T-helper 2 cell treated with Interferon-gamma antibody and Interleukin-4, amounts not matched to agents 100 ng/mL and 5 ng/mL, for 36 hours (primary cell): ENCODE measurements at regions not wholly inside any gene's neighbourhood (a gene's known extent, or its start where the extent isn't known, plus 50 kb on each side); places are given as distances from the start of the nearest gene placed in this dataset.

Experiments
- intact Hi-C: fragments of 100-400 bp; cut with micrococcal nuclease; formaldehyde crosslinking; loops from one replicate; pipeline ENCODE4 v1.15.1; 2023

DNA sequence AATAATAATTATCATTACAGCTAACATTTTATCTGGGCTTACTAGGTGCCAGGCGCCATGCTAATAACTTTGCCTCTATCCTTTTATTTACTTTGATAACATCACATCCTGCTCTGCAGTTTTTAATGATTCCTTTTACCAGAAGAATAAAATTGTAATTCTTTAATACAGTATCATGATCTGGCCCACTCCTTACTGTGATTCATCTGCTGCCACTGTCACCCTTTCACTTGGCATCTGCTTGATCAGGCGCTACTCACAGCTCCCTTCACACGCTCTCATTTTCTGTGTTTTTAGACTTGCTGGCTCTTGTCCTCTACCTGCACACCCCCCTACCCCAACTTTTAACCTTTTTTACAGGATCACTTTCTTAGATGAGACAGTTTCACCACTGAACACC is 167.5 kb downstream of the NTMT2 start:
- intact Hi-C loops, result no loop called here

DNA sequence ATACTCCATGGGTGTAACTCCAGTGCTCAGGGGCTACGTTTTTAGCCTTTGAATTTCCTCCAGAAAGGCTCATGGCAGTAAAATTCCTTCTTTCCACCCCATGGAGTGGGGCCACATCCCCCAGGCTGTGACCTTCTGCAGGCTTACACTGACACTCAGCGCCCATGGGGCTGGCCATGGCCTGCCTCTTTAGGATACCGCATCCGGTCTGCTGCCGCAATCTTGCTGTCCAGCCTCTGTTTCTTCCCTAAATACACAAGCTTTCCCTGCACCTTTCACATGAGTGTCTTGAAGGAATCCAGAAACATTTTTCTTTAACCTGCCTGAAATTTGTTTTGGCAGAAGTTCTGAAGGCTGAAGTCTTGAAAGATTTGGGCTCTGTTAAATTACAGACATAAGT is 170.5 kb downstream of the NTMT2 start:
- intact Hi-C loops, result no loop called here

DNA sequence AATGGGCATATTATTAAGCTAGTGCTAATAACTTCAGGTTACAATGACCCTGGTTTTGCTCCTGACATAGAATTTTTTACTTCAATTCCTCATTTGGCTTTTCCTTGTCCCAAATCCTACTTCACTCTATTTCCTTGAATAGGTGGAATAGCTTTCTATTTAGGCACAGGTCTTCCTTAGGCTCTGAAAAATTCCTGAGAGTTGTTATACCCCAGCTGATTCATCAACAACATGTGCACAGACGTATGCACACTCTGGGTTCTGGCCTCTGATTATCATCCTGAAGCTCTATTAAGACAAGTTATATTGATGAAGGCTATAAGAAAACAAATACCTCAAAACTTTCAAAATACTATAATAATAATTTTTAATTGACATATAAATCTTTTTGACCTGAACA is 172.4 kb downstream of the NTMT2 start:
- intact Hi-C loops, result no loop called here

DNA sequence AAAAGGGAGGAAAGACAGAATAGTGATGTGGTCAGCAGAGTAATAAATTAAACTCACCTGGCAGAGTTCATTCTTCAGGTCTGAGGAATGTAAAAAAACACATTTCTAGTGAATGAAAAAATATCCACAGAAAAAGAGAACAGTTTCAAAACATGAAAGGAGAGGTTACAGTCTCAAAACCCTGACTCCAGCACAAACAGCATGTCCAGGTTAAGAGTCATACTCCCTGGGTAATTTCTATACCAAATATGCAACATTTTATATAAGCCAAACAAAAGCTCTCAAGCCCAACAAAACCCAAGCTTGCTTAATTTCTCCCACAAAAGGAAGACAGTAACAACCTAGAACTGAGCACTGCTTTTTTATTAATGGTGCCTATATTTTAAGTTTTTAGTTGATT is 173.0 kb downstream of the NTMT2 start:
- intact Hi-C loops, result no loop called here

DNA sequence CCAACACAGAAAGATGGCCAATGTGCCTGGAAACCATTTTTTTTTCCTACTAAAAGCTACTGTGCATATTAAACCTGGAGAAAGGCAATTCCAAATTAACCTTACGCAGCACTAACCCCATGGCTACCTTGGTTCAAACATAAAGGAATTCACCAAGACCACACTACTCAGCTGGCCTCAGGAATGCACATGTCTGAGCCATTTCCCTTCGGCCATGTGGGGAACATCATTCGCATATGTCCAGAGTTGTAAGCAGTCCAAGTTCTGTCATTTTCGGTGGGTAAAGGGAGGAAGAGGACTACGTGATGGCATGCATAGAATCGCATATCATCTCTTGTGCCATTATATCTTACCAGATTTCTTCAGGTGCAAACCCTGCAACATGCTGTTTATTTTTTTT is 175.4 kb downstream of the NTMT2 start:
- intact Hi-C loops, result no loop called here

DNA sequence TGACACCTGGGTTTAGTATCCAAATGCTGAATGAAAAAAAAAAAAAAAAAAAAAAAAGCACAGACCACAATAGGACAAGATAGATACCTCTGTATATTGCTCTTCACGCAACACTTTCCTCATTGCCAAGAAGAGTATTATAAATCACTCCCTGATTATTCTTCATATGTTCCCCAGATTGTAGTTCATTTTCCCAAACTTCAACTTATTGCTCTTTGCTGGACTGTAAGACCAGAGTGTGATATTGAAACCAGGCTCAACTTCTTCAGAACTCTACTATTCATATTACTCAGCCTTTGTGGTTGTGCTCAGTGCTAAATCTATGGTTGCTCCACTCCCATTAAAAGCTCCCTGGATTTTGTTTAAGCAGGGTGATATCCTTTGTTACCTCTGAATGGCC is 180.4 kb downstream of the NTMT2 start:
- intact Hi-C loops, result no loop called here

DNA sequence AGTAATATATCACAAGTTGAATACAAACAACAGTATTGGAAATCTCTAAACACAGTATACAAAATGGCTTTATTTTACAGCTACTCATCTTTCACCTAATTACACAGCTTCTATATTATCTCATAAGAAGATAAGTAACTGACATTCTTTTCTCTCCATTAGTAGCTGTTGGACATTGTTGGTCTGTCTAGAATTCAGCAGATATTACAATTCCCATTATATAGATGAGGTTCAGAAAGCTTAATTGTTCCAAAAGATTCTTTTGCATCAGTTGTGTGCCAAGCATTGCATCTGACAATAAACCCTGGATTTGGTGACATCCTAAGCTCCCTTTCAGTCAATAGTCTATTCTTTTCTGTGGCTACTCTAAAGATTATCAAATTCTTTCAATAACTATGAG is 187.0 kb downstream of the NTMT2 start:
- intact Hi-C loops, result no loop called here

DNA sequence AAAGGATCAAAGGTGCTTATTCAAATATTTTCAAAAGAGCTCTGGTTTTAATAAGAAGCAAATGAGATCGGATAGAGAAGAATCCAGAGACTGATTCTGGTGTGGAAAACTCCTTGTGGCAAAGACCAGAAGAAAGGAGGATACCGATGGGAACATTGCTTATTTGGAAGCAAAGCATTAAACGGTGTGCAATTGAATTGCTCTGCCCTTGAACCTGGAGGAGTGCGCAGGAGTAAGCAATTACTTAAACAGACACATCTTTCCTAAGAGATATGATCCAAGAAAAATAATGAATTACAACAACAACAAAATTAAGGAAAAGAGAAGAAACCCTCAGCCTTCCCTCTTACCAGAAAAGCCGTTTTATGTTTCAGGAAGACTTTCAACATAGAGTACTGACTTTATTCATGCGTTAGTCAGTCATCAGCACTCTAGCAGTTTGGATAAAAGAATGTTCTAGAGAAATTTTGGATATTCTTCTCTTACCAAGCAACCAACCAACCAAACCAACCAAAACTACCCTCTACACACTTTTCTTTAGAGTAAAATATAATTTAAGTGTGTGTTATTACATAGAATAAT is 191.7 kb downstream of the NTMT2 start:
- intact Hi-C loops, result no loop called here

DNA sequence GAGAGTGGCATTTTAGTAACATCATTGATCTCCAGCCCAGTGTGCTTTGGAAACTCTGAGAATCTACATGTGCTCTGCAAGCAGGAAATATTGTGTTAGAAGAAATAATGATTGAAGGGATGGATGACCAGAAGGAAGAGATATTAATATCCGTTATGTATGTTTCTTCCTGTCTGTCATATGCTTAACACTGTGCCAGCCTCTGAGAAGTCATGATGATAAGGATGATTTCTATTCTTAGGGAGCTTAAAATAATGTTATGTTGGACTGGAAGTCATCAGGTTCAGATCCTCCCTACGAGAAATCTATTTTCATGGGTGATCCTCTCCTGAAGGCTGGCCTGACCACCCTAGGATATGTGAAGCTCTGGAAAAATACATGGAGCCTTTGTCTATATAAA is 192.4 kb upstream of the GORAB start:
- intact Hi-C loops, result no loop called here

DNA sequence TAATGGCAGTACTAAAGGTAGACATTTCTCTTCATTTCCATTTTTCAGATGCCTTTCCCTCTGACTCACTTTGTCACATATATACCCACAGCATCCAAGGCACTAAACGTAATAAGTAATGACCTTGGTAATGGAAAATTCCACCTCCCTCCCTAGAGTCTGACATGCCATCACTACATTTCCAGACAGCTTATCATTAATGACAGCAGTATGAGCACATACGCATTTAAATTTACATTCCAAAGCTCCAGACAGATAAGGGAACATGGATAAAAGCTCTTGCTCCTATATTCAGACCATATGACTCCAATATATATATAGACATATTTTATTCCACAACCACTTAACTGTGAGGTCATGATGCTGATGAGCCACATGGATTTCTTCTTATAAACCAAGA is 191.7 kb upstream of the GORAB start:
- intact Hi-C loops, result no loop called here

DNA sequence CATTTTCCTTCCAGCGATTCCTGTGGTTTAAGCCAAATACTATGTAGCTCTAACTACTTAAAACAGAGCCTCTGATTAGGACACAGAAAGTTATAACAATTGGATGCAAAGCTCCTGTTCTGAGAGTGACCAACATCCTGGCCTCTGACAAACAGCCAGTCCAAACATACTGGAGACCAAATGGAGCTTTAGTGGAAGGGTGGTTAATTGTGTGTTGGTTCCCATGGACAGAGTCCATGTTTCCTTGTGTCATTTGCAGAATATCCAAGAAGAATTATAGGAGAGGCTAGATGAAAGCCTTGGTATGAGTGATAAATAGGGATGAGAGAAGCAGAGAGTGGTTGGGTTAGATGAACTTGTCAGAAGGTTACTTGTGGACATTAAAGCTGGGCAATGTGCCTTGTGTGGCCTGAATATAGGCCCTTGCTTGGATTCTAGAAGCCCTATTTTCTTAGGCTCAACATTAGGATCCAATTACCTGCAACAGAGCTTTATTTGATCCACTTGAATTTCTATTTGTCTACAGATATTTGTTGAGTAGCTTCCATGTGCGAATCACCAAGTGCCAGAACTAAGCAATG is 180.5 kb upstream of the GORAB start:
- intact Hi-C loops, result no loop called here

DNA sequence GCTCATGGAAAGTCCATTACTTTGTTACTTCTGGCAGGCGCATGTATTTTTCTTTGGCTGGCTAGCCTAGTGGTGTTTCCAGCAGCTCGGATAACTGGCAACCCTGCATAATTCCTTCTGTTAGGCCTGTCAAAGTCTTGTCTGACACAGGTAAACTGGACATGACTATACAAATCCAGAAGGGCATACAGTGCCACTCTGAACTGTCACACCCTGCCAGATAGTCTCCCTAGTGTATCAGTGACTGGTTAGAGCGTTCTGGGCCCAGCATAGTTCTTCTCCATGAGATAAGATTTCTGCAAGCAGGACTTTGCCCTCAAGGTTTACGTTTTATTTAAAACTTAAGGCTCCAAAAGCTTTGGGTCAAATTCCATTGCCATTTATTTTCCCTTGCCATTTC is 177.7 kb upstream of the GORAB start:
- intact Hi-C loops, result no loop called here

DNA sequence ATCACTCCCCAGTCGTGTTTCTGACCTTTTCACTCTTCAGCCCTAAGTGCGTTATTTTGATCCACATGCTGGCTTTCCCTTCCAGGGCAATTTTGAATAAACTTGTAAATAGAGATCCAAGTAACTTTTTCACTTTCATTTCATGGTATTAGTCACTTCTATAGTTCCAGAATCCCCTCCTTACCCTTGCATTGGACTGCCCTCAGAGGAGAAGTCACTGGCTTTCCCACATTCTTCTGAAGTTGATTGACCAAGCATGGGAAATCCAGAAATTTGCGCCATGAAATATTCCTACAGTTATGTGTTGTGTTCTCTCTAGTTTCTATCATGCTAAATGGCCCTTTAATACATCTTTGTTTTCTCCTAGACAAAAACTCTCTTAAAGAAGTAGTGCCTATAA is 177.3 kb upstream of the GORAB start:
- intact Hi-C loops, result no loop called here

DNA sequence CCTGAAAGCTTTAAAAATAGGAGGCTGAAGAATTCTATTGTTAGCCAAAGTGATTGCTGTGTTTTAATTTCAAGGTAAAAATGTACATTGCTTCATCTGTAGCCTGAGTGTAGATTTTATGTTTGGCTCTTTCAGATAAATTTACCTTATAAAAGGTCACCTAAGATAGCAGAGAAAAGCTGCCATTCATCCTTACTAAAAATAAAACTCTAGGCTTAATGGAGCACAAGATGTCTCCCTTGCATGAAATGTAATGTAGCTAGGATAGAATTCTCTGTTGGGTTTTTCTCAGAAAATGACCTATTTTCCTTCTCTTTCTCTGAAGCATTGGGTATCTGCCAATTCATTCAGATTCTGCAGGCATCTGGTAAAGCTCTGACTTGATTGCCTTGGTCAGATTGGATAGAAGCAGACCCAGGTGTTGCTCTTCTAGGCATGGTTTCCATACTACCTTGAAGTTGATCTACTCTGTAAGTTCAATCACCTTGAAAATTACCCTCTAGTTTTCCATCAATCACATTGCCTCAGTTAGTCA is 176.6 kb upstream of the GORAB start:
- intact Hi-C loops, result no loop called here

DNA sequence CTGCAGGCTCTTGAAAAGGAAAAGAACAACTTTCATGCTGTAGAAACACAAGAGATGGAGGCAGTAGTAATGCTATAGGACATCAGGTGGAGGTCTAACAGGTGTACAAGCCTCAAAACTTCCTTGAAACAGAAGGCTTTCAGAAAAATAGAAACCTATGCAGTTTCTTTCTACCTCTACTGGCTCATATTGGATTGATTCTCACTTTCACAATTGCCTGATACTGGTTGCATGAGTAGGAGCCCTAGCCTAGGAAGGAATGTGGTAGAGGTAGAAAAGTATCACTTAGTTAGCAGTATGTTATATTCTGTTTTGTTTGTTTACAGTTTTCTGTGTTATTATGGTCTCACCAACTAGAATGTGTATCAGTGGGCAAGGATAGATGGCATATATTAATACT is 175.4 kb upstream of the GORAB start:
- intact Hi-C loops, result no loop called here

DNA sequence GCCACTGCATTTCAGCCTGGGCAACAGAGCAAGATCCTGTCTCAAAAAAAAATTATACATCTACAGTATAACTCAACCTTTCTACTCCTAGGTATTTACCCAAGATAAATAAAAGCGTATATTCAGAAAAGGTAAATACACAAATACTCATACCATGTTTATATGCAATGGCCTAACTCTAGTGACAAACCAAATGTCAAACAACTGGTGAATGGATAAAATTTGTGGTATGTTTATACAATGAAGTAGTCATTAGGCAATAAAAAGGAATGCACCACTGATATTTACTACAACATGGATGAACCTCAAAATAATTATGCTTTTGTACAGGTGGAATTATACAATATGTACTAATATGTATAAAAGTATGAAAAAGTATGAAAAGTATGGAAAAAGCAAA is 174.2 kb upstream of the GORAB start:
- intact Hi-C loops, result no loop called here

DNA sequence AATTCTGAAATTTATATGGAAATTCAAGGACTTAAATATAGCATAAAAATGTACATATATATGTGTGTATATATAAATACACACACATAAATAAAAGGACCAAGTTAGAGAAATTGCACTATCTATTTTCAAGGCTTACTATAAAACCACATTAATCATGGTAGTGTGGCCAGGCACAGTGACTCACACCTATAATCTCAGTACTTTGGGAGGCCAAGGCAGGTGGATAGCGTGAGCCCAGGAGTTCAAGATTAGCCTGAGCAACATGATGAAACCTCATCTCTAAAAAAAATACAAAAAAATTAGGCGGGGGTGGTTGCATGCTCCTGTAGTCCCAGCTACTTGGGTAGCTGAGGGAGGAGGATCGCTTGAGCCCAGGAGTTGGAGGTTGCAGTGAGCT is 171.4 kb upstream of the GORAB start:
- intact Hi-C loops, result no loop called here

DNA sequence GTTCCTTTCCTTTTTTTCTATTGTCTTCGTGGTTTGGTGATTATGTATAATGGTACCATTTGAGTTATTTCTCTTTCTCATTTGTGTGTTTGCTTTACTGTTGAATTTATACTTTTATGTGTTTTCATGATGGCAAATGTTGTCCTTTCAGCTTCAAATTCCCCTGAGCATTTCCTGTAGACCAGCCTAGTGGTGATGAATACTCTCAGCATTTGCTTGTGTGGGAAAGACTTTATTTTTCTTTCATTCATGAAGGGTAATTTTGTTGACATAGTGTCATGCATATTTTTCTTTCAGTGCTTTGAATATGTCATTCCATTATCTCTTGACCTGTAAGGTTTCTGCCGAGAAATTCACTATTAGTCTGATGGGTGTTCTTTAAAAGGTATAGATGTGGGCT is 166.6 kb upstream of the GORAB start:
- intact Hi-C loops, result no loop called here

DNA sequence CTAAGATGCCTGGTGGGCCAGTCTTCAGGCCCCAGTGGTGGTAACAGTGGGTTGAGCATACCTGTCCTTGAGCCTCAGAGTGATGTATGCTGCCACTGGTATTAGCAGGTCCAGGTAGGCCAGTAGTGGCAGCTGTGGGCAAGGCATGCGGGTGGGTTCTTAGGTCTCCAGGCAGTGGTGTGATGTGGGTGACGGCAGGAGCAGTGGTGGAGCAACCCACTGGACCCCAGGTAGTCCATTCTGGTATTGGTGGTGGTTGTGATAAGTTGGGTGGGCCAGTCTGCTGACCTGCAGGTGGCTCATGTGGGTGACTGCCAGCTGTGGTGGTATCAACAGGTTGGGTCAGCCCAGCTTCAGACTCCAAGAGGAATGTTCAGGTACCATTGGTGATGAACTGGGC is 165.0 kb upstream of the GORAB start:
- intact Hi-C loops, result no loop called here

DNA sequence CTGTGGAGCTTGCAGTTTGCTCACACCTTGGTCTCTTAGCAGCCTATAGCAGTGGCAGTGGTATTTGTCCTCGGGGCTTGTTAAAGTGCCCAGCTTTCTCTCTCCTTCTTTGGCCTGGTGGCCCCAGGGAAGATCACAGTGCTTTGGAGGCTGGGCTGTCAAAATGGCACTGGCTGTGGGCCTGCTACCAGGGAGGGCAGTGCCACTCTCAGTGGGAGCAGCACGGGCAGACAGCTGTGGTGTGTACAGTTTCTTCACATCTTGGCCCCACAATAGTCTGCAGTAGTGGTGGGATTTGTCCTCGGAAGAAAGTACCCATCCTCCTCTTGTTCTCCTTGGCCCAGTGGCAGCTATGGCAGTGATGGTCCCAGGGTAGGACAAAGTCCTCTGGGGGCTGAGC is 164.4 kb upstream of the GORAB start:
- intact Hi-C loops, result no loop called here

DNA sequence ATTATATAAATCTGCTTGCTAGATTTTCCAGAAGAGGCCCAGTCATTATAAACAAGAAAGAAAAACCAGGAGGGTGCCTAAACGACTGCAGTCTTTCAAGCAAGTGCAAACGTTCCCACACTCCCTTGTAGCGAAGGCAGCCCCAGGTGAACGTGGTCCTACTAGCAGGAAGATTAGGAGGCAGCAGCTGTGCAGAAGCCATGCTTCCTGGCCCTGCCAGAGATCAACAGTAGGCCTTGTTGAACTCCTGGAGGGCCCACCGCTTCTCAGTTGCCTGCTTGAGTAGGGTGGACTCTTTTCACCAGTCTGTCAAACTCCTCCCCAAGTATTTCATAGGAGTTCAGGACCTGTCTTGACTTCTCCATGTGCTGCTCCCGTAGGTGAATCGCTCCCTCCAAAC is 163.0 kb upstream of the GORAB start:
- intact Hi-C loops, result no loop called here

DNA sequence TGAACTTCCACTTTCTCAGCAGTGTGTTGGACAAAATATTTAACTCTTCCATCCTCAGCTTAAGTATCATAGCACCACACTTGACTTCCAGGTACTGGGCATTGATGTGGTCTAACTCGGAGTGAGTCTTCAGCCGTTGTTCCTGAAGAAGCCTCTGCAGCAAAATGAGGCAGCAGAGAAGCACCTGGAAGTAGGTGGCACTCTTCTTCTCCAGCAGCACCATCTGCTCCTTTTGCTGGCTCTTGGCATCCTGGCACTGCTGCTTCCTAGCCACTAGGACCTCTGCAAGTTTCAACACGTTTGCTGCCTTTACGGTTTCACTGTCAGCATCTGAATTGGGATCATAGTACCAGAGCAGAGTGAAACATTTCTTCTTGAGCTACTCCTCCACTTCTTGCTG is 162.5 kb upstream of the GORAB start:
- intact Hi-C loops, result no loop called here

DNA sequence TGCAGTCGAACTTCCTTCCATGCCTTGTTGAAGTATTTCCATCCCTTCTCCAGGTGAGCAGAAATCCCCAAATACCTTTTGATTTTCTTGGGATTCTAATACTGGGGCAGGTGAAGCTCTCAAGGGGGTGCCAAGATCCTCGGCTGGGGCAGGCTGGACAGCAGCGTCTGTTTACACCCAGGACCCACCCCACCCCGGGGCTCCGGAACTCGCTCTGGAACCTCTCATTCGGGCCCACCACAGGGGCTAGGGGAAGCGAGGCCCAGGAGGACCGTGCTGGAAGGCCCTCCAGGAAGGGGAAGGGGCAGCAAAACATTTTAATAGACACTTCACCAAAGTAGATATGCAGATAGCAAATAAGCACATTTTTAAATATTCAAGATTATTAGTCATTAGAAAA is 161.9 kb upstream of the GORAB start:
- intact Hi-C loops, result no loop called here
